Subcutaneous abdominal adipose tissue (tissue), 5 donors: ENCODE measurements at regions not wholly inside any gene's neighbourhood (a gene's known extent, or its start where the extent isn't known, plus 50 kb on each side); places are given as distances from the start of the nearest gene placed in this dataset.
"Not testable (repeated sequence)": the region's sequence is repeated elsewhere in the genome, so short reads cannot be mapped to it uniquely, and the experiment has no call there.

Experiments
- H3K27ac ChIP-seq: one replicate; pipeline ENCODE4 v1.7.0; 2013; ENCODE audit warnings: low read depth, mild to moderate bottlenecking, inconsistent platforms, low read length, moderate library complexity
- H3K27me3 ChIP-seq, 5 donors: one replicate each; pipeline ENCODE4 v1.7.0; 2013; ENCODE audit warnings: low read length in 5 of 5, inconsistent platforms in 1 of 5; ENCODE audit not compliant: control insufficient read depth in 5 of 5, insufficient read depth in 4 of 5
- H3K36me3 ChIP-seq, 5 donors: one replicate each; pipeline ENCODE4 v1.7.0; 2013; ENCODE audit warnings: low read length in 5 of 5; ENCODE audit not compliant: control insufficient read depth in 5 of 5, insufficient read depth in 5 of 5
- H3K4me1 ChIP-seq, 5 donors: one replicate each; pipeline ENCODE4 v1.7.0; 2013; ENCODE audit warnings: low read length in 5 of 5, mild to moderate bottlenecking in 3 of 5, moderate library complexity in 1 of 5; ENCODE audit not compliant: control insufficient read depth in 5 of 5, insufficient read depth in 5 of 5
- H3K4me3 ChIP-seq, 5 donors: one replicate each; pipeline ENCODE4 v1.7.0; 2013; ENCODE audit warnings: low read length in 5 of 5, low read depth in 1 of 5
- H3K9ac ChIP-seq, 5 donors: one replicate each; pipeline ENCODE4 v1.7.0; 2013; ENCODE audit warnings: low read length in 5 of 5, mild to moderate bottlenecking in 4 of 5, moderate library complexity in 3 of 5
- H3K9me3 ChIP-seq, 5 donors: one replicate each; pipeline ENCODE4 v1.7.0; 2013; ENCODE audit warnings: low read length in 5 of 5; ENCODE audit not compliant: control insufficient read depth in 5 of 5
- donor health status: healthy.
- donor health status: healthy.
- donor health status: healthy.
- donor health status: healthy.
- donor health status: healthy.

- H3K27ac ChIP-seq = no peak overlapping the region
- H3K9me3 ChIP-seq = no peaks in the 10 kb centered on the region
- no peaks in the 10 kb centered on the region for H3K36me3 ChIP-seq
- H3K27me3 ChIP-seq = no peaks in the 10 kb centered on the region
- no peak overlapping the region for H3K4me3 ChIP-seq
- no peak overlapping the region for H3K9ac ChIP-seq
- H3K4me1 ChIP-seq = no peaks in the 10 kb centered on the region
Observed at GRCh38 chr5:13601112-13601511, 343.4 kb downstream of the DNAH5 start.

GRCh38 chr5:13595978-13596377 is 348.5 kb downstream of the DNAH5 start:
- Histone ChIP-seq H3K4me1 (no peaks in the 10 kb centered on the region), H3K27me3 (no peaks in the 10 kb centered on the region), H3K27ac (no peak overlapping the region), H3K9ac (no peak overlapping the region), H3K9me3 (no peaks in the 10 kb centered on the region), H3K36me3 (no peaks in the 10 kb centered on the region), H3K4me3 (no peak overlapping the region)

GRCh38 chr5:13591621-13592020 is 352.9 kb downstream of the DNAH5 start:
- H3K27ac ChIP-seq = no peak overlapping the region
- no peak overlapping the region for H3K4me3 ChIP-seq

GRCh38 chr5:13585324-13585723 is 359.2 kb downstream of the DNAH5 start:
- Histone ChIP-seq H3K27me3 (no peaks in the 10 kb centered on the region), H3K9ac (no peak overlapping the region), H3K27ac (no peak overlapping the region), H3K9me3 (no peaks in the 10 kb centered on the region), H3K4me3 (no peak overlapping the region), H3K36me3 (no peaks in the 10 kb centered on the region), H3K4me1 (no peaks in the 10 kb centered on the region)

More at GRCh38 chr5:13591621-13592020, 352.9 kb downstream of the DNAH5 start:
- H3K27me3 ChIP-seq = no peaks in the 10 kb centered on the region
- no peaks in the 10 kb centered on the region for H3K4me1 ChIP-seq
- H3K9ac ChIP-seq = no peak overlapping the region
- H3K36me3 ChIP-seq = no peaks in the 10 kb centered on the region
- no peaks in the 10 kb centered on the region for H3K9me3 ChIP-seq

- H3K4me1 ChIP-seq = no peaks in the 10 kb centered on the region
Observed at GRCh38 chr5:13581914-13582313, 362.6 kb downstream of the DNAH5 start.

GRCh38 chr5:13581132-13581531 is 363.4 kb downstream of the DNAH5 start:
- H3K9me3 ChIP-seq = no peaks in the 10 kb centered on the region

More at GRCh38 chr5:13581914-13582313, 362.6 kb downstream of the DNAH5 start:
- no peaks in the 10 kb centered on the region for H3K27me3 ChIP-seq
- no peak overlapping the region for H3K4me3 ChIP-seq
- no peak overlapping the region for H3K9ac ChIP-seq
- H3K36me3 ChIP-seq = no peaks in the 10 kb centered on the region
- no peak overlapping the region for H3K27ac ChIP-seq
- H3K9me3 ChIP-seq = no peaks in the 10 kb centered on the region

GRCh38 chr5:13580058-13580457 is 364.4 kb downstream of the DNAH5 start:
- Histone ChIP-seq H3K4me3 (no peak overlapping the region), H3K9me3 (no peaks in the 10 kb centered on the region), H3K27me3 (no peaks in the 10 kb centered on the region), H3K4me1 (no peaks in the 10 kb centered on the region), H3K27ac (no peak overlapping the region), H3K9ac (no peak overlapping the region), H3K36me3 (no peaks in the 10 kb centered on the region)

More at GRCh38 chr5:13581132-13581531, 363.4 kb downstream of the DNAH5 start:
- Histone ChIP-seq H3K27me3 (no peaks in the 10 kb centered on the region), H3K4me1 (no peaks in the 10 kb centered on the region), H3K36me3 (no peaks in the 10 kb centered on the region), H3K9ac (no peak overlapping the region), H3K4me3 (no peak overlapping the region), H3K27ac (no peak overlapping the region)

- H3K27me3 ChIP-seq, H3K36me3 ChIP-seq, H3K9me3 ChIP-seq, H3K4me1 ChIP-seq, H3K27ac ChIP-seq, H3K4me3 ChIP-seq, H3K9ac ChIP-seq: not testable (repeated sequence)
Observed at GRCh38 chr5:13579091-13579490, 365.4 kb downstream of the DNAH5 start.

- H3K4me1 ChIP-seq, H3K36me3 ChIP-seq, H3K9me3 ChIP-seq, H3K27me3 ChIP-seq, H3K4me3 ChIP-seq, H3K9ac ChIP-seq, H3K27ac ChIP-seq: not testable (repeated sequence)
Observed at GRCh38 chr5:13578311-13579039, 366.0 kb downstream of the DNAH5 start.

- no peaks in the 10 kb centered on the region for H3K9me3 ChIP-seq
- no peak overlapping the region for H3K9ac ChIP-seq
- no peaks in the 10 kb centered on the region for H3K27me3 ChIP-seq
- no peaks in the 10 kb centered on the region for H3K36me3 ChIP-seq
- no peak overlapping the region for H3K4me3 ChIP-seq
- H3K27ac ChIP-seq = no peak overlapping the region
- H3K4me1 ChIP-seq = no peaks in the 10 kb centered on the region
Observed at GRCh38 chr5:13574574-13574973, 369.9 kb downstream of the DNAH5 start.
